Mammary epithelial cell (primary cell): ENCODE measurements at regions not wholly inside any gene's neighbourhood (a gene's known extent, or its start where the extent isn't known, plus 50 kb on each side); places are given as distances from the start of the nearest gene placed in this dataset.

ENCODE experiments used
- CTCF ChIP-seq, 2 donors: IDR thresholded peaks in 1 of 2; conservative IDR thresholded peaks in 1 of 2; 2 replicates each; pipeline ENCODE4 v1.5.1; 2011 to 2012; ENCODE audit warnings: inconsistent platforms in 2 of 2, low read length in 2 of 2, mild to moderate bottlenecking in 2 of 2, control low read depth in 1 of 2, low read depth in 1 of 2; ENCODE audit not compliant: insufficient read depth in 1 of 2; ENCODE audit errors: extremely low read depth in 1 of 2
- EZH2 ChIP-seq: IDR thresholded peaks from 2 replicates; pipeline ENCODE4 v1.6.1; 2012; ENCODE audit warnings: low read length, inconsistent platforms, borderline replicate concordance

- TF ChIP-seq CTCF (conservative IDR thresholded peaks at IDR 0.05 in 1 of 2, IDR thresholded peaks at IDR 0.05 in 1 of 2; ENCODE audit: extremely low read depth in 1 of 2, insufficient read depth in 1 of 2, low read depth in 1 of 2, low read length in 2 of 2) (no peak), EZH2 (no peak)
These were observed 408.9 kb downstream of the PMP22 start for GRCh38 chr17:14856176-14856575.
